GM19324 (cell line): ENCODE measurements at regions not wholly inside any gene's neighbourhood (a gene's known extent, or its start where the extent isn't known, plus 50 kb on each side); places are given as distances from the start of the nearest gene placed in this dataset.
A peak's percentile ranks its signal among the peaks of the same experiment; 100 is the strongest.
"Not testable (repeated sequence)": the region's sequence is repeated elsewhere in the genome, so short reads cannot be mapped to it uniquely, and the experiment has no call there.

Source experiments
- ATAC-seq: cut with Tn5 transposase; IDR thresholded peaks from one replicate; pipeline ENCODE4 v1.9.1; 2021; ENCODE audit warnings: mild to moderate bottlenecking, moderate library complexity; ENCODE audit not compliant: unreplicated experiment, low FRiP score

GRCh38 chr20:1757606-1758512, 100.3 kb upstream of the SIRPG start:
- ATAC-seq, result no peak

- no peak for ATAC-seq
Observed at GRCh38 chr20:1757072-1757471, 99.5 kb upstream of the SIRPG start.

- no peak for ATAC-seq
Observed at GRCh38 chr20:1754749-1755148, 97.2 kb upstream of the SIRPG start.

GRCh38 chr20:1754306-1754705, 96.7 kb upstream of the SIRPG start:
- no peak for ATAC-seq

- ATAC-seq, result no peak
Observed at GRCh38 chr20:1752045-1752444, 94.5 kb upstream of the SIRPG start.

GRCh38 chr20:1748777-1749176, 91.2 kb upstream of the SIRPG start:
- no peak for ATAC-seq

GRCh38 chr20:1747953-1748577, 90.5 kb upstream of the SIRPG start:
- no peak for ATAC-seq

GRCh38 chr20:1742049-1742434, 84.5 kb upstream of the SIRPG start:
- not testable (repeated sequence) for ATAC-seq

GRCh38 chr20:1741309-1742048, 83.9 kb upstream of the SIRPG start:
- ATAC-seq, result no peak

GRCh38 chr20:1737134-1737533, 79.6 kb upstream of the SIRPG start:
- no peak for ATAC-seq

GRCh38 chr20:1735417-1736089, 78.0 kb upstream of the SIRPG start:
- no peak for ATAC-seq

GRCh38 chr20:1734269-1734858, 76.8 kb upstream of the SIRPG start:
- no peak for ATAC-seq

- not testable (repeated sequence) for ATAC-seq
Observed at GRCh38 chr20:1731828-1732375, 74.3 kb upstream of the SIRPG start.

GRCh38 chr20:1730981-1731711, 73.6 kb upstream of the SIRPG start:
- not testable (repeated sequence) for ATAC-seq

- ATAC-seq, result not testable (repeated sequence)
Observed at GRCh38 chr20:1727303-1727702, 69.7 kb upstream of the SIRPG start.

- ATAC-seq, result no peak
Observed at GRCh38 chr20:1724901-1725300, 67.3 kb upstream of the SIRPG start.

GRCh38 chr20:1722513-1723050, 65.0 kb upstream of the SIRPG start:
- ATAC-seq, result no peak

GRCh38 chr20:1721687-1722512, 64.3 kb upstream of the SIRPG start:
- ATAC-seq, result peak; percentile 70
